Small intestine (tissue), 7 donors: ENCODE measurements at regions not wholly inside any gene's neighbourhood (a gene's known extent, or its start where the extent isn't known, plus 50 kb on each side); places are given as distances from the start of the nearest gene placed in this dataset.

Experiments
- DNase-seq, 2 donors: peaks; one replicate each; pipeline versions ENCODE4 v3.0.0 to v3.0.0-alpha.2; 2013
- FAIRE-seq: peaks from 2 replicates; lab custom pipeline; 2012; peaks lifted over from hg19 to GRCh38; lab: Jason Lieb, UNC
- H3K27ac ChIP-seq, 3 donors: one replicate each; pipeline ENCODE4 v1.5.1; 2013; ENCODE audit warnings: low read length in 2 of 3, mild to moderate bottlenecking in 2 of 3, control low read depth in 1 of 3, inconsistent platforms in 1 of 3, low read depth in 1 of 3, moderate library complexity in 1 of 3
- H3K27me3 ChIP-seq, 3 donors: one replicate each; pipeline ENCODE4 v1.6.1; 2013; ENCODE audit warnings: low read length in 3 of 3, inconsistent platforms in 1 of 3; ENCODE audit not compliant: control insufficient read depth in 3 of 3, insufficient read depth in 3 of 3
- H3K36me3 ChIP-seq, 3 donors: one replicate each; pipeline ENCODE4 v1.6.1; 2013; ENCODE audit warnings: low read length in 3 of 3, inconsistent platforms in 1 of 3, low read depth in 1 of 3, mild to moderate bottlenecking in 1 of 3, moderate library complexity in 1 of 3; ENCODE audit not compliant: control insufficient read depth in 3 of 3, insufficient read depth in 2 of 3
- H3K4me1 ChIP-seq, 3 donors: one replicate each; pipeline ENCODE4 v1.6.1; 2013; ENCODE audit warnings: low read length in 2 of 3, inconsistent platforms in 1 of 3, low read depth in 1 of 3, mild to moderate bottlenecking in 1 of 3, moderate library complexity in 1 of 3; ENCODE audit not compliant: control insufficient read depth in 3 of 3, insufficient read depth in 2 of 3
- H3K4me3 ChIP-seq, 3 donors: one replicate each; pipeline ENCODE4 v1.5.1; 2013; ENCODE audit warnings: low read length in 3 of 3, control low read depth in 1 of 3, inconsistent platforms in 1 of 3, low read depth in 1 of 3, mild to moderate bottlenecking in 1 of 3, moderate library complexity in 1 of 3
- H3K9me3 ChIP-seq, 2 donors: one replicate each; pipeline ENCODE4 v1.6.1; 2013; ENCODE audit warnings: low read depth in 1 of 2, low read length in 1 of 2; ENCODE audit not compliant: control insufficient read depth in 2 of 2, insufficient read depth in 1 of 2
- WGBS, 3 donors: extraction: QIAGEN DNeasy Blood & Tissue Kit; methylation state at CpG; one replicate each; pipeline ENCODE4 v1.1.7; 2013; 5-methylcytosine and 5-hydroxymethylcytosine counted together
- donor health status: healthy with polysubstance abuse.
- donor health status: control.
- donor health status: control.
- donor health status: Bipolar disorder and iron deficiency.
- donor health status: healthy.

- no peaks in the 10 kb centered on the region for H3K27me3 ChIP-seq
- H3K4me3 ChIP-seq: no peak overlapping the region
- H3K4me1 ChIP-seq: peaks cover 0 to 10% (median 0%) of the 10 kb centered on the region in 3 donors
- DNase-seq (peak; percentile 48 to 67), FAIRE-seq (no peak)
- H3K27ac ChIP-seq: peak overlapping the region in 2 of 3 donors; percentile 19 to 32
- 40 to 64% (median 41%) methylated on average over 4 of the region's 4 CpGs for WGBS, 3 donors
- no peaks in the 10 kb centered on the region for H3K9me3 ChIP-seq
- no peaks in the 10 kb centered on the region for H3K36me3 ChIP-seq
These were observed 985.0 kb downstream of the C4orf33 start for GRCh38 chr4:130080872-130081451.

DNA sequence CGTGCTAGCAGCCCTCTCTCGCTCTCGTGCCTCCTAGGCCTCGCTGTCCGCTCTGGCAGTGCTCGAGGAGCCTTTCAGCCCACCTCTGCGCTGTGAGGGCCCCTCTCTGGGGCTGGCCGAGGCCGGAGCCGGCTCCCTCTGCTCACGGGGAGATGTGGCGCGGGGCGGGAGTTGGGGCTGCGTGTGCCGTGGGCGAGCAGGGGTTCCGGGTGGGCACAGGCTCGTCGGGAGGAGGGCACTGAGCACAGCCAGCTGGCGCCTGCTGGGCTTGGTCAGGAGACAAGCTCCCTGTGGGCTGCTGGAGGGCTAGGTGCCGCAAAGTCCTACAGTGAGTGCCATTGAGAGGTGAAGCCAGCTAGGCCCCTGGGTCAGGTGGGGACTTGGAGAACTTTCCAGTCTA lies 994.5 kb downstream of the C4orf33 start:
- 90 to 97% (median 92%) methylated on average over 22 of the region's 22 CpGs for WGBS, 3 donors
- Histone ChIP-seq H3K4me1 (no peaks in the 10 kb centered on the region), H3K27me3 (no peaks in the 10 kb centered on the region), H3K36me3 (no peaks in the 10 kb centered on the region), H3K4me3 (no peak overlapping the region), H3K27ac (no peak overlapping the region), H3K9me3 (no peaks in the 10 kb centered on the region)
- DNase-seq: no peak
- FAIRE-seq: no peak

GRCh38 chr4:130092187-130093015 lies 996.4 kb downstream of the C4orf33 start:
- no peaks in the 10 kb centered on the region for H3K9me3 ChIP-seq
- no peaks in the 10 kb centered on the region for H3K4me1 ChIP-seq
- FAIRE-seq: no peak
- H3K36me3 ChIP-seq: no peaks in the 10 kb centered on the region
- H3K27ac ChIP-seq: no peak overlapping the region
- WGBS, 3 donors: 66 to 86% (median 82%) methylated on average over 8 of the region's 8 CpGs
- no peaks in the 10 kb centered on the region for H3K27me3 ChIP-seq
- no peak overlapping the region for H3K4me3 ChIP-seq
- no peak for DNase-seq

- Histone ChIP-seq H3K4me3 (no peak overlapping the region), H3K27me3 (no peaks in the 10 kb centered on the region), H3K36me3 (no peaks in the 10 kb centered on the region), H3K4me1 (no peaks in the 10 kb centered on the region), H3K9me3 (no peaks in the 10 kb centered on the region), H3K27ac (no peak overlapping the region)
- no peak for FAIRE-seq
- no peak for DNase-seq
- WGBS, 3 donors: 39 to 90% (median 70%) methylated on average over 1 of the region's 1 CpG
These were observed 1003.2 kb downstream of the C4orf33 start for GRCh38 chr4:130099105-130099504.

- Histone ChIP-seq H3K27me3 (no peaks in the 10 kb centered on the region), H3K4me3 (no peak overlapping the region), H3K27ac (no peak overlapping the region), H3K9me3 (no peaks in the 10 kb centered on the region), H3K4me1 (no peaks in the 10 kb centered on the region), H3K36me3 (no peaks in the 10 kb centered on the region)
- FAIRE-seq (no peak), DNase-seq (no peak)
These were observed 1014.2 kb downstream of the C4orf33 start for GRCh38 chr4:130110189-130110588.

DNA sequence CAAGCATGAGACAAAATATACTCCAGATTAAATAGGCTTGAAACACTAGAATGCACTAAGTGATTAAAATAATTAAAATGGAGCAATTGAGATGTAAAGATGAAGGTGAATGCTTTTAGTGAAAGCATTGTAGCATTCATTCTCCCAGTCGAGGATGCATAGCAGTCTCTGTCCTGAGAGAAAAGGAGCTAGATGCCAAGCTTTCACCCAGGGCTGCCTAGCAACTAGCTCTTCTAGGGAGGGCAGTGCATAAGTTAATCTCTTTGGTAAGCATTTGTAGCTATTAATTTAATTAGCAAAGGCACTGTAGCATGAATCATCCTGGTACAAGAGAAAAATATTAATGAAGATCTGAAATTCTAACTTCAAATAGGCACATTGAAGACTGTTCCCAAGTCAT lies 1014.8 kb downstream of the C4orf33 start:
- FAIRE-seq (no peak), DNase-seq (no peak)
- H3K4me1 ChIP-seq: no peaks in the 10 kb centered on the region
- WGBS, 3 donors: 48 to 67% (median 56%) methylated on average over 1 of the region's 1 CpG
- H3K27me3 ChIP-seq: no peaks in the 10 kb centered on the region
- H3K27ac ChIP-seq: no peak overlapping the region
- H3K4me3 ChIP-seq: no peak overlapping the region
- H3K9me3 ChIP-seq: no peaks in the 10 kb centered on the region
- H3K36me3 ChIP-seq: no peaks in the 10 kb centered on the region

DNA sequence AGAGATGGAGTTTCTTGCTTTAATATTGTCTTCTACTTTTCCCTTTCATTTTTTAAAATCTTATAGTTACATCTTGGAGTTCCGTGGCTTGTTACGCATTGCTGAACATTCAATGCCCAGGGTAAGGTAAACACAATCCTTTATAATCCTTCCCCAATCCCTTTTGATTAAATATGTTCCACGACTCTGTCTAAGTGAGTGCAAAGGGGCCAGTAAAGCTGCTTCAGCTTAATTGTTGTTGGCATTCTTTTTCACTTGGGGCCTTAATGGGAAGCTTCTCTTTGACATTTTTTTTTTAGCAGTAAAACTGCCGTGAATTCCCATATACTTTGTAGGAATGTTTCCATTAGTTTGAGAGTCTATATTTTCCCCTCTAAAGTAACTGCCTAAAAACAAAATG lies 1028.1 kb downstream of the C4orf33 start:
- Histone ChIP-seq H3K36me3 (no peaks in the 10 kb centered on the region), H3K9me3 (no peaks in the 10 kb centered on the region), H3K27ac (no peak overlapping the region), H3K4me3 (no peak overlapping the region), H3K4me1 (no peaks in the 10 kb centered on the region), H3K27me3 (no peaks in the 10 kb centered on the region)
- 58 to 76% (median 70%) methylated on average over 4 of the region's 4 CpGs for WGBS, 3 donors
- DNase-seq (no peak), FAIRE-seq (no peak)

DNA sequence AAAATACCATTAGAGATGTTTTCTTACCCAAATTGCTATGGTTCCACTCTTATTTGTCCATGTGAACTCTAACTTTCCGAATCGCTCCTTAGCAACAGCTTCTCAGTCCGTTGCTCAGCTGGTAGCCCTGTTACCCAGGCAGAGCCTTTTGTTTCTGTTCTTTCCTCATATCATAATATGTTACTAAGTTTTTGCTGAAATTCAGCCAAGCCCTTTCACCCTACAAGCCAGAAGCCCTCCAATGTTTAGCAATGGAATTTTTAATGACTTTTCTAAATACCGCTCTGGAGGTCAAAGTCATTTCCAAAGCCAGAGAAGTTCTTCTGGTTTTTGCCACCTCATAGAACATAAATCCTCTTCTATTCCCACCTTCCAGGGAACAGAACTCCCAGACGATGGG lies 1029.5 kb downstream of the C4orf33 start:
- Histone ChIP-seq H3K9me3 (no peaks in the 10 kb centered on the region), H3K4me3 (no peak overlapping the region), H3K4me1 (no peaks in the 10 kb centered on the region), H3K27ac (no peak overlapping the region), H3K36me3 (no peaks in the 10 kb centered on the region), H3K27me3 (no peaks in the 10 kb centered on the region)
- 69 to 83% (median 79%) methylated on average over 5 of the region's 5 CpGs for WGBS, 3 donors
- no peak for DNase-seq
- FAIRE-seq: no peak
